Peyer's patch (tissue), 4 donors: ENCODE measurements at regions not wholly inside any gene's neighbourhood (a gene's known extent, or its start where the extent isn't known, plus 50 kb on each side); places are given as distances from the start of the nearest gene placed in this dataset.

ENCODE experiments used
- DNase-seq, 3 donors: peaks; one replicate each; pipeline ENCODE4 v3.0.0-alpha.2; 2017 to 2019
- H3K27ac ChIP-seq, 4 donors: fragments of 200-600 bp; sonication (generic); one replicate each; pipeline ENCODE4 v1.5.1; 2016 to 2019
- H3K27me3 ChIP-seq, 2 donors: fragments of 200-600 bp; sonication (generic); one replicate each; pipeline ENCODE4 v1.5.1; 2019
- H3K36me3 ChIP-seq, 3 donors: fragments of 200-600 bp; sonication (generic); one replicate each; pipeline ENCODE4 v1.5.1; 2016 to 2019
- H3K4me1 ChIP-seq, 4 donors: fragments of 200-600 bp; sonication (generic); one replicate each; pipeline ENCODE4 v1.5.1; 2016 to 2019
- H3K4me3 ChIP-seq, 4 donors: fragments of 200-600 bp; sonication (generic); 1 replicate in 3 of 4; 2 replicates in 1 of 4; pipeline ENCODE4 v1.5.1; 2016 to 2019; ENCODE audit warnings: mild to moderate bottlenecking in 1 of 4
- H3K9me3 ChIP-seq, 4 donors: fragments of 200-600 bp; sonication (generic); one replicate each; pipeline ENCODE4 v1.5.1; 2016 to 2019; ENCODE audit warnings: mild to moderate bottlenecking in 1 of 4
- POLR2A ChIP-seq, 2 donors: fragments of 450-650 bp; IDR thresholded peaks; one replicate each; pipeline ENCODE4 v1.5.1; 2017; ENCODE audit warnings: antibody characterized with exemption in 2 of 2, mild to moderate bottlenecking in 2 of 2, moderate library complexity in 2 of 2
- TF ChIP-seq, protein P1 (sequence below), 6 experiments: fragments of 450-650 bp in 4 of 6; fragments of 200-600 bp in 2 of 6; sonication (generic) in 1 of 6; IDR thresholded peaks; one replicate each; pipeline ENCODE4 v1.5.1; 2017 to 2019; ENCODE audit warnings: antibody characterized with exemption in 6 of 6, mild to moderate bottlenecking in 3 of 6, moderate library complexity in 1 of 6

DNA sequence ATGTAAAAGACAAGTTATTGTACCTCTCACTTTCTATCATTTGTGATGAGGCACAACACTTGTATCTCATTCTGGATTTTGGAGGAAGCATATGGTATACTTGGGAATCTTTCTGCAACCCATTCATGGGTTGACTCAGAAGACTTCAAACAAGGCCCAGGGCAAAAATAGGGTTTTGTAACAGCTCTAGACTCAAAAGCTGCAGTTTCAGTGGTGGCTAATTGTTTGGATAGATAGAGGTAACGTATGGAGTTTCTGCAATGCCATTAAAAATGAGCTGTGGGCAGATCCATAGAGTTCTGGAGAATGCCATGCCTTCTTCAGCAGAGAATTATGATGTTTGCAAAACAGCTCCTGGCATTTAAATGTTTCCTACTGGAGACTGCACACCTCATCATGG lies 279.6 kb upstream of the VLDLR start:
- no peak for DNase-seq
- no peak overlapping the region for H3K27ac ChIP-seq
- H3K9me3 ChIP-seq = no peaks in the 10 kb centered on the region
- no peak overlapping the region for H3K4me3 ChIP-seq
- H3K4me1 ChIP-seq = no peaks in the 10 kb centered on the region
- no peaks in the 10 kb centered on the region for H3K27me3 ChIP-seq
- no peak for TF ChIP-seq POLR2A (IDR thresholded peaks at IDR 0.05)
- TF ChIP-seq, protein P1, sequence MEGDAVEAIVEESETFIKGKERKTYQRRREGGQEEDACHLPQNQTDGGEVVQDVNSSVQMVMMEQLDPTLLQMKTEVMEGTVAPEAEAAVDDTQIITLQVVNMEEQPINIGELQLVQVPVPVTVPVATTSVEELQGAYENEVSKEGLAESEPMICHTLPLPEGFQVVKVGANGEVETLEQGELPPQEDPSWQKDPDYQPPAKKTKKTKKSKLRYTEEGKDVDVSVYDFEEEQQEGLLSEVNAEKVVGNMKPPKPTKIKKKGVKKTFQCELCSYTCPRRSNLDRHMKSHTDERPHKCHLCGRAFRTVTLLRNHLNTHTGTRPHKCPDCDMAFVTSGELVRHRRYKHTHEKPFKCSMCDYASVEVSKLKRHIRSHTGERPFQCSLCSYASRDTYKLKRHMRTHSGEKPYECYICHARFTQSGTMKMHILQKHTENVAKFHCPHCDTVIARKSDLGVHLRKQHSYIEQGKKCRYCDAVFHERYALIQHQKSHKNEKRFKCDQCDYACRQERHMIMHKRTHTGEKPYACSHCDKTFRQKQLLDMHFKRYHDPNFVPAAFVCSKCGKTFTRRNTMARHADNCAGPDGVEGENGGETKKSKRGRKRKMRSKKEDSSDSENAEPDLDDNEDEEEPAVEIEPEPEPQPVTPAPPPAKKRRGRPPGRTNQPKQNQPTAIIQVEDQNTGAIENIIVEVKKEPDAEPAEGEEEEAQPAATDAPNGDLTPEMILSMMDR (IDR thresholded peaks at IDR 0.05) = no peak
- H3K36me3 ChIP-seq = no peaks in the 10 kb centered on the region

- H3K27ac ChIP-seq = no peak overlapping the region
- no peak for TF ChIP-seq POLR2A (IDR thresholded peaks at IDR 0.05)
- TF ChIP-seq, protein P1 (IDR thresholded peaks at IDR 0.05) = no peak
- peaks cover 0 to 2% (median 0%) of the 10 kb centered on the region in 4 donors for H3K9me3 ChIP-seq
- H3K4me1 ChIP-seq = no peaks in the 10 kb centered on the region
- no peaks in the 10 kb centered on the region for H3K27me3 ChIP-seq
- H3K36me3 ChIP-seq = no peaks in the 10 kb centered on the region
- no peak for DNase-seq
- no peak overlapping the region for H3K4me3 ChIP-seq
Measured at GRCh38 chr9:2343756-2344155, 277.8 kb upstream of the VLDLR start.

GRCh38 chr9:2344436-2344835 lies 277.2 kb upstream of the VLDLR start:
- Histone ChIP-seq H3K27ac (no peak overlapping the region), H3K27me3 (no peaks in the 10 kb centered on the region), H3K4me1 (no peaks in the 10 kb centered on the region), H3K36me3 (no peaks in the 10 kb centered on the region), H3K9me3 (peaks cover 0 to 7% (median 0%) of the 10 kb centered on the region in 4 donors), H3K4me3 (no peak overlapping the region)
- no peak for DNase-seq
- TF ChIP-seq, protein P1 (IDR thresholded peaks at IDR 0.05) = no peak
- TF ChIP-seq POLR2A (IDR thresholded peaks at IDR 0.05) = no peak

DNA sequence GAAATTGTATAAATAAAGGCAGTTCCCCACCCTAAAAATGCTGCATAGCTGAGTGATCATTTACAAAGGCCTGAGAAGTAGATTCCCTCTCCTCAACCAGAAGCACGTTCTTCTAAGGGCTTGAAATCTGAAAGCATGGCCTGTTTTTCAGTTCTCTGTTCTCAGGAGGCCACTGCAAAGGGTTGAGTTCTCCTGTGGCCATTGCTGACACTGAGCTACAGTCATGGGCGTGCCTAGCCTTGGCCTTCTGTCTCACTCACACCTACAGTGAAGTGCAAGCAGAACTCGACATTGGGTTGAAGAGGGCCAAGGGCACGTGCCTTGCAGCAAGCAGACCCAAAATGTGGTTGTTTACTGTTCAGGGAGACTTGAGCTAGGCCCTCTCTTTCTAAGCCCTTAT lies 276.6 kb upstream of the VLDLR start:
- H3K27ac ChIP-seq = no peak overlapping the region
- no peak for TF ChIP-seq POLR2A (IDR thresholded peaks at IDR 0.05)
- TF ChIP-seq, protein P1 (IDR thresholded peaks at IDR 0.05) = no peak

GRCh38 chr9:2346277-2346913 lies 275.2 kb upstream of the VLDLR start:
- H3K4me1 ChIP-seq = no peaks in the 10 kb centered on the region
- no peaks in the 10 kb centered on the region for H3K27me3 ChIP-seq

More for the DNA sequence above, 276.6 kb upstream of the VLDLR start:
- no peak overlapping the region for H3K4me3 ChIP-seq
- H3K9me3 ChIP-seq = peaks cover 0 to 7% (median 0%) of the 10 kb centered on the region in 4 donors
- no peak for DNase-seq
- H3K4me1 ChIP-seq = no peaks in the 10 kb centered on the region
- no peaks in the 10 kb centered on the region for H3K36me3 ChIP-seq
- no peaks in the 10 kb centered on the region for H3K27me3 ChIP-seq

More at GRCh38 chr9:2346277-2346913, 275.2 kb upstream of the VLDLR start:
- no peak overlapping the region for H3K27ac ChIP-seq
- no peak for DNase-seq
- peaks cover 0 to 7% (median 0%) of the 10 kb centered on the region in 4 donors for H3K9me3 ChIP-seq
- no peak for TF ChIP-seq POLR2A (IDR thresholded peaks at IDR 0.05)
- TF ChIP-seq, protein P1 (IDR thresholded peaks at IDR 0.05) = no peak
- H3K4me3 ChIP-seq = no peak overlapping the region
- no peaks in the 10 kb centered on the region for H3K36me3 ChIP-seq
